Activated CD8-positive, alpha-beta T cell treated with anti-CD3 and anti-CD28 coated beads for 36 hours (primary cell): ENCODE measurements at regions not wholly inside any gene's neighbourhood (a gene's known extent, or its start where the extent isn't known, plus 50 kb on each side); places are given as distances from the start of the nearest gene placed in this dataset.

Experiments
- ATAC-seq: fragments of 200-7000 bp; cut with Tn5 transposase; one replicate; pipeline ENCODE4 v1.10.0; 2021; ENCODE audit warnings: mild to moderate bottlenecking, moderate library complexity
- CTCF ChIA-PET: fragments of 350-600 bp; sonication (Branson Sonifier 250); formaldehyde crosslinking; loops from one replicate; lab custom pipeline; 2021; ENCODE audit warnings: antibody characterized with exemption; lab: Charles Lee
- POLR2A ChIA-PET: fragments of 350-600 bp; sonication (Branson Sonifier 250); formaldehyde crosslinking; loops from one replicate; lab custom pipeline; 2021; ENCODE audit warnings: antibody characterized with exemption; lab: Charles Lee
- DNase-seq: peaks from one replicate; pipeline ENCODE4 v3.0.0-alpha.2; 2020
- H3K27ac Mint-ChIP-seq: one replicate; pipeline ENCODE4 v1.8.0; 2021; ENCODE audit warnings: mild to moderate bottlenecking, mixed read lengths
- H3K27me3 Mint-ChIP-seq: one replicate; pipeline ENCODE4 v1.8.0; 2021; ENCODE audit warnings: mixed read lengths
- H3K36me3 Mint-ChIP-seq: one replicate; pipeline ENCODE4 v1.8.0; 2021; ENCODE audit warnings: low read depth, mixed read lengths
- H3K4me1 Mint-ChIP-seq: one replicate; pipeline ENCODE4 v1.8.0; 2021; ENCODE audit warnings: low read depth, mixed read lengths
- H3K4me3 Mint-ChIP-seq: one replicate; pipeline ENCODE4 v1.8.0; 2021; ENCODE audit warnings: mild to moderate bottlenecking, moderate library complexity, mixed read lengths
- H3K9me3 Mint-ChIP-seq: one replicate; pipeline ENCODE4 v1.8.0; 2021; ENCODE audit warnings: mixed read lengths
- CTCF ChIP-seq: fragments of 200-600 bp; IDR thresholded peaks from one replicate; pipeline ENCODE4 v1.8.0; 2022; ENCODE audit warnings: antibody characterized with exemption, mild to moderate bottlenecking
- intact Hi-C: fragments of 100-400 bp; cut with micrococcal nuclease; formaldehyde crosslinking; loops from one replicate; pipeline ENCODE4 v1.10.0; 2022

- H3K27me3 Mint-ChIP-seq: peaks cover 16% of the 10 kb centered on the region
- ChIA-PET CTCF (no interaction called here), POLR2A (no interaction called here)
- ATAC-seq (no peak), DNase-seq (no peak)
- H3K9me3 Mint-ChIP-seq: no peaks in the 10 kb centered on the region
- H3K4me1 Mint-ChIP-seq: no peaks in the 10 kb centered on the region
- H3K36me3 Mint-ChIP-seq: no peaks in the 10 kb centered on the region
- no peak for TF ChIP-seq CTCF
- no peak overlapping the region for H3K27ac Mint-ChIP-seq
- H3K4me3 Mint-ChIP-seq: no peak overlapping the region
- intact Hi-C loops: no loop called here
These were observed 288.3 kb upstream of the LMCD1 start for GRCh38 chr3:8213286-8213685.

DNA sequence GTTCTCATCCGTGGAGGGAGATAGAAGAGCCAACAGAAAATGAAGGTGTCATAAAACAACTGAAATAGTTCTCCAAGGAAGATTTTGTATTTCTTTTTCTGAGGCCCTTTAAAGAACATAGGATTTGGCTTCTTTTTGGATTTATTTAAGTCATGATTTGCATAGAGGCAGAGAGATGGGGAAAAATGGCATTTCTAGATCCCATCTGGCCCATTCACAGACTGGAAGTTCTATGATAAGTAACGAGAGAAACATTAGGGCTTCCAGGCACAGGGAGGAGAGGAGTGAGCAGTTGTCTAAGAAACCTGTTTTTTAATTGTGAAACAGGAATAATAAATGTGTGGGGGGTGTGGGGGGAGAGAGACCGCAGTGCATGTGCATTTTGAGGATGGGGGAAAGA lies 285.8 kb upstream of the LMCD1 start:
- no peaks in the 10 kb centered on the region for H3K9me3 Mint-ChIP-seq
- CTCF ChIA-PET: no interaction called here

GRCh38 chr3:8218353-8218940 lies 283.2 kb upstream of the LMCD1 start:
- Mint-ChIP-seq H3K36me3 (no peaks in the 10 kb centered on the region), H3K4me1 (no peaks in the 10 kb centered on the region), H3K4me3 (no peak overlapping the region), H3K27ac (no peak overlapping the region), H3K9me3 (no peaks in the 10 kb centered on the region), H3K27me3 (peaks cover 14% of the 10 kb centered on the region)
- ChIA-PET POLR2A (no interaction called here), CTCF (no interaction called here)
- no peak for ATAC-seq
- no peak for TF ChIP-seq CTCF
- DNase-seq: no peak
- intact Hi-C loops: no loop called here

More for the DNA sequence above, 285.8 kb upstream of the LMCD1 start:
- ATAC-seq (no peak), DNase-seq (no peak)
- Mint-ChIP-seq H3K27me3 (peaks cover 14% of the 10 kb centered on the region), H3K36me3 (no peaks in the 10 kb centered on the region), H3K4me3 (no peak overlapping the region), H3K27ac (no peak overlapping the region), H3K4me1 (no peaks in the 10 kb centered on the region)
- POLR2A ChIA-PET: no interaction called here
- intact Hi-C loops: no loop called here
- no peak for TF ChIP-seq CTCF

DNA sequence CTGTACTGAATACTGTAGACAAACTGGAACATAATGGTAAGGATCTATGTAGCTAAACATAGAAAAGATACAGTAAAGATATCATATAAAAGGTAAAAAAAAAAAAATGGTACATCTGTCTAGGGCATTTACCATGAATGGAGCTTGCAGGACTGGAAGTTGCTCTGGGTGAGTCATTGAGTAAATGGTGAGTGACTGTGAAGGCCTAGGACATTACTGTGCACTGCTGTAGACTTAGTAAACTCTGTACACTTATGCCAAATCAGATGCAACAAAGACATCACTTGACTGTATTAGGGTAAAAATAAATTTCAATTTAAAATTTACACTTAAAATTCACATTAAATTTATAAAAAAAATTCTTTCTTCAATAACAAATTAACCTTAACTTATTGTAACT lies 281.3 kb upstream of the LMCD1 start:
- Mint-ChIP-seq H3K4me3 (no peak overlapping the region), H3K27me3 (peaks cover 7% of the 10 kb centered on the region)

More for the DNA sequence above, 281.3 kb upstream of the LMCD1 start:
- Mint-ChIP-seq H3K9me3 (no peaks in the 10 kb centered on the region), H3K27ac (no peak overlapping the region), H3K4me1 (no peaks in the 10 kb centered on the region), H3K36me3 (no peaks in the 10 kb centered on the region)
- DNase-seq: no peak
- intact Hi-C loops: no loop called here
- no peak for TF ChIP-seq CTCF
- CTCF ChIA-PET: interaction anchor here (1.6 kb wide), 1 partner anchor 20 kb away, joined by 6 read pairs; no protein-coding TSS in a partner anchor
- no peak for ATAC-seq
- POLR2A ChIA-PET: no interaction called here
